ENCODE measurements at regions not wholly inside any gene's neighbourhood (a gene's known extent, or its start where the extent isn't known, plus 50 kb on each side); places are given as distances from the start of the nearest gene placed in this dataset.

DNA sequence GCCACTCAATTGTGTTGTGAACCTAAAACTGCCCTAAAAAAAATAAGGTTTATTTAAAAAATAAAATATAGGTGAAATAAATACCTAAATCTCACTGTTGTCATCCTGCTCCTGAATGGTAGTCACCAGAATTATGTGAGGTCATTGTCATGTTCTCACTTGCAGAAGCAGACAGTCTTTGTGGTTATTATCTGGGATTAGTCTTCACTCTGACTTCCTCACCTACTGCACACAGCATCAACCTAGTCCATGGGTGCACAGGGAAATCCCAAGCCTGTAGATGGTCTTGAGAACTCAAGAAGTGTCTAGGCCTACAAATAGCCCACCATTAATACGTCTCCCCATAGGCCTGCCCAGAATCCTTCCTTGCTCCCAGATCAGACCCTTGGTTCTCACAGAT is 97.0 kb downstream of the FOXF2 start:
- no peak for TF ChIP-seq POLR2AphosphoS5 (IDR thresholded peaks at IDR 0.05)
- TF ChIP-seq, protein P1, sequence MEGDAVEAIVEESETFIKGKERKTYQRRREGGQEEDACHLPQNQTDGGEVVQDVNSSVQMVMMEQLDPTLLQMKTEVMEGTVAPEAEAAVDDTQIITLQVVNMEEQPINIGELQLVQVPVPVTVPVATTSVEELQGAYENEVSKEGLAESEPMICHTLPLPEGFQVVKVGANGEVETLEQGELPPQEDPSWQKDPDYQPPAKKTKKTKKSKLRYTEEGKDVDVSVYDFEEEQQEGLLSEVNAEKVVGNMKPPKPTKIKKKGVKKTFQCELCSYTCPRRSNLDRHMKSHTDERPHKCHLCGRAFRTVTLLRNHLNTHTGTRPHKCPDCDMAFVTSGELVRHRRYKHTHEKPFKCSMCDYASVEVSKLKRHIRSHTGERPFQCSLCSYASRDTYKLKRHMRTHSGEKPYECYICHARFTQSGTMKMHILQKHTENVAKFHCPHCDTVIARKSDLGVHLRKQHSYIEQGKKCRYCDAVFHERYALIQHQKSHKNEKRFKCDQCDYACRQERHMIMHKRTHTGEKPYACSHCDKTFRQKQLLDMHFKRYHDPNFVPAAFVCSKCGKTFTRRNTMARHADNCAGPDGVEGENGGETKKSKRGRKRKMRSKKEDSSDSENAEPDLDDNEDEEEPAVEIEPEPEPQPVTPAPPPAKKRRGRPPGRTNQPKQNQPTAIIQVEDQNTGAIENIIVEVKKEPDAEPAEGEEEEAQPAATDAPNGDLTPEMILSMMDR (IDR thresholded peaks at IDR 0.05) = no peak
